ENCODE measurements at regions not wholly inside any gene's neighbourhood (a gene's known extent, or its start where the extent isn't known, plus 50 kb on each side); places are given as distances from the start of the nearest gene placed in this dataset.

GRCh38 chr4:115374621-115375020, 261.2 kb upstream of the NDST4 start:
- no peak for TF ChIP-seq ZNF785 (tag by site-specific recombination; IDR thresholded peaks at IDR 0.05)
- no peak for TF ChIP-seq CTCF (tag by site-specific recombination; IDR thresholded peaks at IDR 0.05)
- no peak for TF ChIP-seq ZNF701 (tag by site-specific recombination; IDR thresholded peaks at IDR 0.05)
- no peak for TF ChIP-seq ZNF654 (tag by site-specific recombination; IDR thresholded peaks at IDR 0.05; ENCODE audit: low read depth)
